ENCODE measurements at regions not wholly inside any gene's neighbourhood (a gene's known extent, or its start where the extent isn't known, plus 50 kb on each side); places are given as distances from the start of the nearest gene placed in this dataset.
"Not testable (repeated sequence)": the region's sequence is repeated elsewhere in the genome, so short reads cannot be mapped to it uniquely, and the experiment has no call there.

DNA sequence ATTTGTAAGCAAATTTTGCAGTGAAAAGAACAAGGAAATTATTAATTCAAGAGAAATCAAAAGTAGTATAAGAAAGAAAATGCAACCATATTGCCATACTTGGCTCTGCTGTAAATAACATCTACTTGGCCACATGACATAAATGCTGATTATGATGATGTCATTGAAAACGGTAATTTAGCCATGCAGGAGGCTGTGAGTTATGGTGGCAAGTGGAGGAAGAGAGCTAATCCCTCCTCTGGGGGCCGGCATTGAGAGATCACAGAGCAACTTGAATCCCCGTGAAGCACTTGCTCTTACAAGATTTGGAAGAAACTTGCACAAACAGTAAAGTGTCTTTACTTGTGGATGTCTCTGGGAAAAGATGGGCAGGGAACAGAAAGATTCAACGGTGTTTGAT, 456.6 kb downstream of the PREX1 start:
- H3K4me2 ChIP-seq (replicated peaks; ENCODE audit: extremely low read depth, low read length, poor library complexity, severe bottlenecking), result no peak overlapping the region
- TF ChIP-seq, protein P1, sequence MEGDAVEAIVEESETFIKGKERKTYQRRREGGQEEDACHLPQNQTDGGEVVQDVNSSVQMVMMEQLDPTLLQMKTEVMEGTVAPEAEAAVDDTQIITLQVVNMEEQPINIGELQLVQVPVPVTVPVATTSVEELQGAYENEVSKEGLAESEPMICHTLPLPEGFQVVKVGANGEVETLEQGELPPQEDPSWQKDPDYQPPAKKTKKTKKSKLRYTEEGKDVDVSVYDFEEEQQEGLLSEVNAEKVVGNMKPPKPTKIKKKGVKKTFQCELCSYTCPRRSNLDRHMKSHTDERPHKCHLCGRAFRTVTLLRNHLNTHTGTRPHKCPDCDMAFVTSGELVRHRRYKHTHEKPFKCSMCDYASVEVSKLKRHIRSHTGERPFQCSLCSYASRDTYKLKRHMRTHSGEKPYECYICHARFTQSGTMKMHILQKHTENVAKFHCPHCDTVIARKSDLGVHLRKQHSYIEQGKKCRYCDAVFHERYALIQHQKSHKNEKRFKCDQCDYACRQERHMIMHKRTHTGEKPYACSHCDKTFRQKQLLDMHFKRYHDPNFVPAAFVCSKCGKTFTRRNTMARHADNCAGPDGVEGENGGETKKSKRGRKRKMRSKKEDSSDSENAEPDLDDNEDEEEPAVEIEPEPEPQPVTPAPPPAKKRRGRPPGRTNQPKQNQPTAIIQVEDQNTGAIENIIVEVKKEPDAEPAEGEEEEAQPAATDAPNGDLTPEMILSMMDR (IDR thresholded peaks at IDR 0.05), result no peak
- no peak overlapping the region for H3K4me3 ChIP-seq (replicated peaks in 1 of 3; ENCODE audit: low read depth in 2 of 3, low read length in 3 of 3)
- WGBS (ENCODE audit: insufficient coverage), result 94% methylated on average over 3 of the region's 4 CpGs
- no peak overlapping the region for H3K27ac ChIP-seq (ENCODE audit: low read depth in 1 of 2, low read length in 2 of 2)
- Mint-ChIP-seq H3K9me3 (peaks cover 2 to 5% (median 4%) of the 10 kb centered on the region in 7 donors), H3K27ac (no peak overlapping the region), H3K4me3 (no peak overlapping the region), H3K4me1 (peaks cover 3% of the 10 kb centered on the region), H3K27me3 (ENCODE audit: low read depth in 3 of 3) (peaks cover 10 to 40% (median 28%) of the 10 kb centered on the region in 3 donors), H3K36me3 (no peaks in the 10 kb centered on the region)
- H3K79me2 ChIP-seq (ENCODE audit: insufficient read depth, low read length), result no peaks in the 10 kb centered on the region
- no peak overlapping the region for H3K9ac ChIP-seq (ENCODE audit: insufficient read depth, low read length, poor library complexity, severe bottlenecking)
- H3K27me3 ChIP-seq (ENCODE audit: control insufficient read depth in 2 of 2, insufficient read depth in 2 of 2, low read length in 2 of 2), result peaks cover 0 to 2% of the 10 kb centered on the region in 2 donors
- intact Hi-C loops (cut with micrococcal nuclease), result no loop called here
- no peaks in the 10 kb centered on the region for H3K4me1 ChIP-seq (ENCODE audit: control insufficient read depth in 1 of 2, insufficient read depth in 2 of 2, low read length in 2 of 2)
- no peak for DNase-seq
- no peaks in the 10 kb centered on the region for H4K20me1 ChIP-seq (ENCODE audit: insufficient read depth, low read length)
- no peaks in the 10 kb centered on the region for H3K36me3 ChIP-seq (replicated peaks in 1 of 2; ENCODE audit: control insufficient read depth in 1 of 2, insufficient read depth in 2 of 2, low read length in 2 of 2)
- H3K9me3 ChIP-seq (replicated peaks in 1 of 2; ENCODE audit: control insufficient read depth in 1 of 2, insufficient read depth in 1 of 2, low read length in 2 of 2), result no peaks in the 10 kb centered on the region
- H2AFZ ChIP-seq (ENCODE audit: insufficient read depth, low read depth, low read length, poor library complexity, severe bottlenecking), result no peak overlapping the region

GRCh38 chr20:48368580-48369021, 459.2 kb downstream of the PREX1 start:
- WGBS (ENCODE audit: insufficient coverage), result 95% methylated on average over 8 of the region's 10 CpGs
- H3K9ac ChIP-seq (ENCODE audit: insufficient read depth, low read length, poor library complexity, severe bottlenecking); H3K36me3 Mint-ChIP-seq; H4K20me1 ChIP-seq (ENCODE audit: insufficient read depth, low read length); H3K27ac Mint-ChIP-seq; H3K9me3 ChIP-seq (replicated peaks in 1 of 2; ENCODE audit: control insufficient read depth in 1 of 2, insufficient read depth in 1 of 2, low read length in 2 of 2); DNase-seq; H3K27ac ChIP-seq (ENCODE audit: low read depth in 1 of 2, low read length in 2 of 2); H3K4me1 Mint-ChIP-seq; H3K4me1 ChIP-seq (ENCODE audit: control insufficient read depth in 1 of 2, insufficient read depth in 2 of 2, low read length in 2 of 2); H3K36me3 ChIP-seq (replicated peaks in 1 of 2; ENCODE audit: control insufficient read depth in 1 of 2, insufficient read depth in 2 of 2, low read length in 2 of 2); H3K9me3 Mint-ChIP-seq; H3K4me3 Mint-ChIP-seq; H3K79me2 ChIP-seq (ENCODE audit: insufficient read depth, low read length); H3K4me3 ChIP-seq (replicated peaks in 1 of 3; ENCODE audit: low read depth in 2 of 3, low read length in 3 of 3); H3K27me3 ChIP-seq (ENCODE audit: control insufficient read depth in 2 of 2, insufficient read depth in 2 of 2, low read length in 2 of 2); intact Hi-C loops (cut with micrococcal nuclease); H2AFZ ChIP-seq (ENCODE audit: insufficient read depth, low read depth, low read length, poor library complexity, severe bottlenecking); H3K4me2 ChIP-seq (replicated peaks; ENCODE audit: extremely low read depth, low read length, poor library complexity, severe bottlenecking): not testable (repeated sequence)
- H3K27me3 Mint-ChIP-seq (ENCODE audit: low read depth in 3 of 3), result peaks cover 2 to 20% (median 17%) of the 10 kb centered on the region in 3 donors

DNA sequence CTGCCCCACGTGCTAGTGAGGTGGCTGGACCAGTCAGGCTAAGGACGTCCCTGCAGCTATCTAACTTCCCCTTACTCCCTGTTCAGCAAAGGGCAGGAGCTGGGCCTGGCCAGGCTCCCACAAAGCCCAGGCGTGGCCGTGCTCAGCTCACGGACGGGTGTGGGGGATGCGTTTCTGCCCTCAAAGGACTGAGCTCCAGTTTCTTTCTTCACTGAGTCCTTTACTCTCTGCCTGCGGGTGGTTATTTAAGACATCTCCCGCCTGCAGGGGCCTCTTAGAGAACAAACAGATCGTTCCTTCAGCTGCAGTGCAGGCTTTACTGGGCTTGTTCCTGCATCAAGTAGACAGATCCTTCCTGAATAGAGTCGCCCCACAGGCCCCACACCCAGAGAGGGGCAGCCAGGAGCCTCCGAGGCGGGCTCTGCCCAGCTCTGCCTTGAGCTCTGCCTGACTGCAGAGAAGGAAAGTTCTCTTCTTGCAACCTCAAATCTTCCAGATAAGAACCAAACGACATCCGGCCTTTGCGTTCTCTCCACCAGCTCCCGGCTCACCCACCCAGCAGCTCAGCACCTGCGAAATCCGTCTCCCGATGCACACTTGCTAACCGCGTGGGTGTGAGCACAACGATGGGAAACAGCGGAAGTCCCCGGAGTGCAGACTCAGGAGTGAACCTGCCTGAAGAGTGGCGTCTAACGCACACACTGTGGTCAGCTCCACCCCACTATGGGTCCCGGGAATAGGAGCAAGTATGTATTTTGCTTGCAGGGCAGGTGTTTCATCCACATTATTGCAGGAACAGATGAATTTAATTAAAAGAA, 460.0 kb downstream of the PREX1 start:
- H3K36me3 Mint-ChIP-seq; H3K4me1 ChIP-seq (ENCODE audit: control insufficient read depth in 1 of 2, insufficient read depth in 2 of 2, low read length in 2 of 2); H3K9ac ChIP-seq (ENCODE audit: insufficient read depth, low read length, poor library complexity, severe bottlenecking); H3K27ac Mint-ChIP-seq; H3K4me2 ChIP-seq (replicated peaks; ENCODE audit: extremely low read depth, low read length, poor library complexity, severe bottlenecking); intact Hi-C loops (cut with micrococcal nuclease); DNase-seq; H3K9me3 ChIP-seq (replicated peaks in 1 of 2; ENCODE audit: control insufficient read depth in 1 of 2, insufficient read depth in 1 of 2, low read length in 2 of 2); H3K4me1 Mint-ChIP-seq; H3K4me3 Mint-ChIP-seq; H3K4me3 ChIP-seq (replicated peaks in 1 of 3; ENCODE audit: low read depth in 2 of 3, low read length in 3 of 3); H3K27me3 ChIP-seq (ENCODE audit: control insufficient read depth in 2 of 2, insufficient read depth in 2 of 2, low read length in 2 of 2); H3K79me2 ChIP-seq (ENCODE audit: insufficient read depth, low read length); H3K9me3 Mint-ChIP-seq; H3K36me3 ChIP-seq (replicated peaks in 1 of 2; ENCODE audit: control insufficient read depth in 1 of 2, insufficient read depth in 2 of 2, low read length in 2 of 2); H3K27ac ChIP-seq (ENCODE audit: low read depth in 1 of 2, low read length in 2 of 2); H4K20me1 ChIP-seq (ENCODE audit: insufficient read depth, low read length); H2AFZ ChIP-seq (ENCODE audit: insufficient read depth, low read depth, low read length, poor library complexity, severe bottlenecking): not testable (repeated sequence)
- peaks cover 2 to 20% (median 14%) of the 10 kb centered on the region in 3 donors for H3K27me3 Mint-ChIP-seq (ENCODE audit: low read depth in 3 of 3)
- 11% methylated on average over 10 of the region's 28 CpGs for WGBS (ENCODE audit: insufficient coverage)

All from CD14-positive monocyte (primary cell).